ENCODE measurements at regions not wholly inside any gene's neighbourhood (a gene's known extent, or its start where the extent isn't known, plus 50 kb on each side); places are given as distances from the start of the nearest gene placed in this dataset.

DNA sequence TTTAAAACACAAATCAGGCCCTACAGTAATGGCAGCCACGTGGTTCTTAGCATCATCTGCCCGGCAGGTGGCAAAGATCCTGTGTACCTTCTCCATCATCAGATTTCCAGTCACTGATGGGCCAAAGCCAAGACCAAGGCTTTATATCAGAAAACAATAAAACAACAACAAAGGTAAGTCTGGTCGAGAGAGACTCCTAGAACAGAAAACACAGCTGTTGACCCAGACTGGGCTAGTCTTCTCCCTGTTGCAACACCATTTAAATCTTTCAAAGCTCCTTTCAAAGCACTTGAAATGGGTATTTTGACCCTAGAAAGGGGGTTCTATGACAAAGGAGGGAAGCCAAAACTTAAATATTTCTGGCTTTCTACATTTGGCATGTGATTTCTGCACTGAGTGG lies 285.6 kb downstream of the IPMK start:
- no peak for DNase-seq (ENCODE audit: low read depth, low spot score)
- ChIA-PET CTCF (no interaction called here), POLR2A (no interaction called here)
- TF ChIP-seq, protein P1, sequence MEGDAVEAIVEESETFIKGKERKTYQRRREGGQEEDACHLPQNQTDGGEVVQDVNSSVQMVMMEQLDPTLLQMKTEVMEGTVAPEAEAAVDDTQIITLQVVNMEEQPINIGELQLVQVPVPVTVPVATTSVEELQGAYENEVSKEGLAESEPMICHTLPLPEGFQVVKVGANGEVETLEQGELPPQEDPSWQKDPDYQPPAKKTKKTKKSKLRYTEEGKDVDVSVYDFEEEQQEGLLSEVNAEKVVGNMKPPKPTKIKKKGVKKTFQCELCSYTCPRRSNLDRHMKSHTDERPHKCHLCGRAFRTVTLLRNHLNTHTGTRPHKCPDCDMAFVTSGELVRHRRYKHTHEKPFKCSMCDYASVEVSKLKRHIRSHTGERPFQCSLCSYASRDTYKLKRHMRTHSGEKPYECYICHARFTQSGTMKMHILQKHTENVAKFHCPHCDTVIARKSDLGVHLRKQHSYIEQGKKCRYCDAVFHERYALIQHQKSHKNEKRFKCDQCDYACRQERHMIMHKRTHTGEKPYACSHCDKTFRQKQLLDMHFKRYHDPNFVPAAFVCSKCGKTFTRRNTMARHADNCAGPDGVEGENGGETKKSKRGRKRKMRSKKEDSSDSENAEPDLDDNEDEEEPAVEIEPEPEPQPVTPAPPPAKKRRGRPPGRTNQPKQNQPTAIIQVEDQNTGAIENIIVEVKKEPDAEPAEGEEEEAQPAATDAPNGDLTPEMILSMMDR (IDR thresholded peaks at IDR 0.05; ENCODE audit: insufficient read depth, low read length, missing control alignments): no peak
- H3K4me3 ChIP-seq (ENCODE audit: low read depth, low read length): no peak overlapping the region

DNA sequence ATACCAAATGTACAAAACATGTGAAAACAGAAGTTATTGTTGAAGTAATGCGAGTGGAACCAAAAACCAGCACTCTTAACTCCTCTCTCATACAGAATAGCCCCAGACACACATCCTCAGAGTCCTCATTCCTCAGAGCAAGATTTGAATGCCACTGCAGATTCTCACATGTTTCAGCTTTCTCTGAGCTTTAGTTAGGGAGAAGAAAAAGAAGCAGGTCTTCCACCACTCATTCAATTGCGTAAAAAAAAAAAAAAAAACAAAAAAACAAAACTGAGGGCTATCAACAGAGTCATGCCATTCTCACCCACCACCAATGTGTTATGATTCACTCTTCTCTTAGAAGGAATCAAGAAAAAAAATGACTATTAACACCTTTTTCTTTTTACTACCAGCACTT lies 287.7 kb downstream of the IPMK start:
- ChIA-PET CTCF (interaction anchor here (1.2 kb wide), 1 partner anchor 13 kb away, joined by 4 read pairs; no protein-coding TSS in a partner anchor), POLR2A (no interaction called here)
- no peak for DNase-seq (ENCODE audit: low read depth, low spot score)
- TF ChIP-seq, protein P1 (IDR thresholded peaks at IDR 0.05; ENCODE audit: insufficient read depth, low read length, missing control alignments): no peak
- H3K4me3 ChIP-seq (ENCODE audit: low read depth, low read length): no peak overlapping the region

DNA sequence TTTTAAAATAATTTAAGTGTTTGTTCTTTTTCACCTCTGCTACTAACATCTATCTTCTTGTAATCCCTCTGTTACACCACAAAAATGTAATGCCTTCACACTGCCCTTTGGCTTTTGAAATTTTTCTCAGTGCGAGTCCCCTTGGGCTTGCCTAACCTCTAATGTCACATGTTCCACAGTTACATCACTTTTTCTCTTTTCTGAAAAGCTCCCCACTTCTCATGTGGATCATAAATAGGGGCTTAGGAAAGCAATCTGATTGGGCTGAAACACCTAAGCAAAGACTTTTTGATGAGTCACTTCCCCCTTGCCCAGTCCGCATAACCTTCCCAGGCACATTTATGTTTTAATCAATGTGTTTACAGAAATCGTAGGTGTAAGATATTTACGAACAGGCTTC lies 288.2 kb downstream of the IPMK start:
- no peak overlapping the region for H3K4me3 ChIP-seq (ENCODE audit: low read depth, low read length)
- POLR2A ChIA-PET: no interaction called here
- no peak for DNase-seq (ENCODE audit: low read depth, low spot score)
- TF ChIP-seq, protein P1 (IDR thresholded peaks at IDR 0.05; ENCODE audit: insufficient read depth, low read length, missing control alignments): no peak
- CTCF ChIA-PET: no interaction called here

DNA sequence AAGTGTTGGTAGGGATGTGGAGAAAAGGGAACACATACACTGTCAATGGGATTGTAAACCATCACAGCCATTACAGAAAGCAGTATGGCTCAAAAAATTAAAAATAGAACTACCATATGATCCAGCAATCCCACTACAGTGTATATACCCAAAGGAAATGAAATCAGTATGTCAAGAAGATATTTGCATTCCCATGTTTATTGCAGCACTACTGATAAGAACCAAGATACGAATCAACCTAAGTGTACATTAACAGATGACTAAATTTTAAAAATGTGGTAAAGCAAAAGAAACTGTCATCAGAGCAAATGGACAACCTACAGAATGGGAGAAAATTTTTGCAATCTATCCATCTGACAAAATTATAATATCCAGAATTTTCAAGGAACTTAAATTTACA lies 290.4 kb downstream of the IPMK start:
- ChIA-PET CTCF (no interaction called here), POLR2A (no interaction called here)
- TF ChIP-seq, protein P1 (IDR thresholded peaks at IDR 0.05; ENCODE audit: insufficient read depth, low read length, missing control alignments): no peak
- H3K4me3 ChIP-seq (ENCODE audit: low read depth, low read length): no peak overlapping the region
- DNase-seq (ENCODE audit: low read depth, low spot score): no peak

DNA sequence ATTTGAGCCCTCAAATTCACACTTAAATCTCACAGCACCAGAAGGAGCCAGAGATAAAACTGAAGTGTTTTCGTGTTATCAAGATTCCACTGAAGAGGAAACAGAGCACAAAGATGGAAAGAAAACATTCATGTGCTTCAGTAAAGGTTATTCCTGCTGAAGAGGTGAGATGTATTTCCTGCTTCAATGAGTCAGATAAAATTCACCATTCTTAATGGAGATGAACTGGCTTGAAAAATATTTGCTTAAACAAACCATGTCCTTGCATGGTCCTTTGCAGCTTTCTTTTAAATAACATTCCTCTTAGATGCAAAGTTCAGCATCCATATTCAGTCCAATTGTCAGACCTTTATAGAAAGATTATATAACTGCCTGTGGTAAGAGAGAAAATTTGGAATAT lies 294.2 kb downstream of the IPMK start:
- TF ChIP-seq, protein P1 (IDR thresholded peaks at IDR 0.05; ENCODE audit: insufficient read depth, low read length, missing control alignments): no peak
- no peak for DNase-seq (ENCODE audit: low read depth, low spot score)
- ChIA-PET POLR2A (no interaction called here), CTCF (no interaction called here)
- no peak overlapping the region for H3K4me3 ChIP-seq (ENCODE audit: low read depth, low read length)

GRCh38 chr10:57972783-57973182 lies 294.9 kb downstream of the IPMK start:
- ChIA-PET POLR2A (no interaction called here), CTCF (no interaction called here)
- no peak for DNase-seq (ENCODE audit: low read depth, low spot score)
- TF ChIP-seq, protein P1 (IDR thresholded peaks at IDR 0.05; ENCODE audit: insufficient read depth, low read length, missing control alignments): no peak
- no peak overlapping the region for H3K4me3 ChIP-seq (ENCODE audit: low read depth, low read length)
